ENCODE measurements at regions not wholly inside any gene's neighbourhood (a gene's known extent, or its start where the extent isn't known, plus 50 kb on each side); places are given as distances from the start of the nearest gene placed in this dataset.

- TF ChIP-seq RBBP5 (IDR thresholded peaks at IDR 0.05; ENCODE audit: borderline replicate concordance, low read depth, low read length) (no peak), POU5F1 (IDR thresholded peaks at IDR 0.05; ENCODE audit: low read depth, low read length) (no peak), BRCA1 (IDR thresholded peaks at IDR 0.05; ENCODE audit: low read depth, low read length) (no peak)
Measured at GRCh38 chr1:60880202-60880601, 202.2 kb upstream of the NFIA start (continued).
